ENCODE measurements at regions not wholly inside any gene's neighbourhood (a gene's known extent, or its start where the extent isn't known, plus 50 kb on each side); places are given as distances from the start of the nearest gene placed in this dataset.

GRCh38 chr15:60272623-60273022, 125.2 kb downstream of the ANXA2 start:
- Mint-ChIP-seq H3K27me3 (ENCODE audit: low read depth) (no peaks in the 10 kb centered on the region), H3K36me3 (ENCODE audit: insufficient read depth in 1 of 3, low read depth in 3 of 3) (peaks cover 12 to 23% (median 15%) of the 10 kb centered on the region in 3 experiments), H3K9me3 (peaks cover 28 to 35% of the 10 kb centered on the region in 2 experiments), H3K27ac (no peak overlapping the region; a peak in 1 of 7 replicates), H3K4me1 (0 out of 4 replicates have a peak, but pooled peaks cover 0 to 3% of the 10 kb centered on the region in 2 experiments), H3K4me3 (no peak overlapping the region)
- Histone ChIP-seq H3K4me2 (ENCODE audit: insufficient read depth, insufficient read length, low read length) (no peak overlapping the region), H3K27me3 (ENCODE audit: insufficient read depth, low read length) (no peaks in the 10 kb centered on the region), H3K4ac (ENCODE audit: low read depth, low read length) (no peak overlapping the region), H3K4me1 (ENCODE audit: insufficient read depth, low read length) (no peaks in the 10 kb centered on the region), H3T11ph (ENCODE audit: low read length) (no peak overlapping the region), H2BK12ac (ENCODE audit: insufficient read length, low read depth, low read length) (no peak overlapping the region), H2BK20ac (ENCODE audit: low read depth, low read length, poor library complexity, severe bottlenecking) (no peak overlapping the region), H2AK5ac (ENCODE audit: insufficient read length, low read length) (no peak overlapping the region), H3K23me2 (ENCODE audit: insufficient read length, low read depth, low read length, poor library complexity, severe bottlenecking) (no peaks in the 10 kb centered on the region), H3K79me2 (ENCODE audit: insufficient read depth, low read length) (no peaks in the 10 kb centered on the region), H4K91ac (ENCODE audit: insufficient read length, low read depth, low read length) (no peak overlapping the region), H3K9me3 (ENCODE audit: control insufficient read depth, low read depth, low read length) (no peaks in the 10 kb centered on the region), H4K20me1 (ENCODE audit: control insufficient read depth, insufficient read depth, insufficient read length) (no peaks in the 10 kb centered on the region), H4K8ac (replicated peaks; ENCODE audit: insufficient read length, low read depth, low read length) (no peak overlapping the region), H2BK15ac (ENCODE audit: low read depth, low read length) (no peak overlapping the region), H3K18ac (ENCODE audit: insufficient read length, low read depth, low read length) (no peak overlapping the region), H3K79me1 (ENCODE audit: insufficient read depth, low read depth, low read length, poor library complexity, severe bottlenecking) (no peaks in the 10 kb centered on the region), H4K5ac (ENCODE audit: insufficient read length, low read depth, low read length) (no peak overlapping the region), H3K14ac (ENCODE audit: insufficient read depth, low read length) (no peak overlapping the region), H3K9ac (ENCODE audit: extremely low read depth, insufficient read length, low read length) (no peak overlapping the region), H2AFZ (ENCODE audit: low read length) (no peak overlapping the region), H3K27ac (ENCODE audit: insufficient read length, low read depth, low read length) (no peak overlapping the region), H3K56ac (ENCODE audit: insufficient read length, low read depth, low read length) (no peak overlapping the region), H2BK5ac (ENCODE audit: insufficient read length, low read length) (no peak overlapping the region), H3K23ac (ENCODE audit: insufficient read length, low read depth, low read length) (no peak overlapping the region), H2BK120ac (ENCODE audit: low read depth, low read length, poor library complexity, severe bottlenecking) (no peak overlapping the region)
- no CpG with 5 or more reads among the region's 2 CpGs for WGBS (ENCODE audit: extremely low coverage, insufficient read length, low lambda C conversion rate)
- TF ChIP-seq, protein P1, sequence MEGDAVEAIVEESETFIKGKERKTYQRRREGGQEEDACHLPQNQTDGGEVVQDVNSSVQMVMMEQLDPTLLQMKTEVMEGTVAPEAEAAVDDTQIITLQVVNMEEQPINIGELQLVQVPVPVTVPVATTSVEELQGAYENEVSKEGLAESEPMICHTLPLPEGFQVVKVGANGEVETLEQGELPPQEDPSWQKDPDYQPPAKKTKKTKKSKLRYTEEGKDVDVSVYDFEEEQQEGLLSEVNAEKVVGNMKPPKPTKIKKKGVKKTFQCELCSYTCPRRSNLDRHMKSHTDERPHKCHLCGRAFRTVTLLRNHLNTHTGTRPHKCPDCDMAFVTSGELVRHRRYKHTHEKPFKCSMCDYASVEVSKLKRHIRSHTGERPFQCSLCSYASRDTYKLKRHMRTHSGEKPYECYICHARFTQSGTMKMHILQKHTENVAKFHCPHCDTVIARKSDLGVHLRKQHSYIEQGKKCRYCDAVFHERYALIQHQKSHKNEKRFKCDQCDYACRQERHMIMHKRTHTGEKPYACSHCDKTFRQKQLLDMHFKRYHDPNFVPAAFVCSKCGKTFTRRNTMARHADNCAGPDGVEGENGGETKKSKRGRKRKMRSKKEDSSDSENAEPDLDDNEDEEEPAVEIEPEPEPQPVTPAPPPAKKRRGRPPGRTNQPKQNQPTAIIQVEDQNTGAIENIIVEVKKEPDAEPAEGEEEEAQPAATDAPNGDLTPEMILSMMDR (conservative IDR thresholded peaks at IDR 0.05), result peak; percentile 55
- peak; percentile 35 for DNase-seq

All from H9 (cell line).